Nephron progenitor cell (in vitro differentiated cells): ENCODE measurements at regions not wholly inside any gene's neighbourhood (a gene's known extent, or its start where the extent isn't known, plus 50 kb on each side); places are given as distances from the start of the nearest gene placed in this dataset.

Experiments
- DNase-seq: peaks from one replicate; pipeline ENCODE4 v3.0.0; 2021
- H3K27ac Mint-ChIP-seq: 2 replicates; pipeline ENCODE4 v1.8.0; 2021; ENCODE audit warnings: mild to moderate bottlenecking, moderate library complexity, mixed read lengths
- H3K27me3 Mint-ChIP-seq: 2 replicates; pipeline ENCODE4 v1.8.0; 2021; ENCODE audit warnings: mild to moderate bottlenecking, low read depth, mixed read lengths; ENCODE audit not compliant: poor library complexity
- H3K36me3 Mint-ChIP-seq: 2 replicates; pipeline ENCODE4 v1.8.0; 2021; ENCODE audit warnings: low read depth, mixed read lengths
- H3K4me1 Mint-ChIP-seq: 2 replicates; pipeline ENCODE4 v1.8.0; 2021; ENCODE audit warnings: mixed read lengths
- H3K4me3 Mint-ChIP-seq: 2 replicates; pipeline ENCODE4 v1.8.0; 2021; ENCODE audit warnings: mild to moderate bottlenecking, moderate library complexity, mixed read lengths
- H3K9me3 Mint-ChIP-seq: 2 replicates; pipeline ENCODE4 v1.8.0; 2021; ENCODE audit warnings: mild to moderate bottlenecking, moderate library complexity, mixed read lengths
- TF ChIP-seq, protein P1 (sequence below): fragments of 200-600 bp; sonication (generic); IDR thresholded peaks from 2 replicates; pipeline ENCODE4 v1.5.0; 2021; ENCODE audit warnings: antibody characterized with exemption

DNA sequence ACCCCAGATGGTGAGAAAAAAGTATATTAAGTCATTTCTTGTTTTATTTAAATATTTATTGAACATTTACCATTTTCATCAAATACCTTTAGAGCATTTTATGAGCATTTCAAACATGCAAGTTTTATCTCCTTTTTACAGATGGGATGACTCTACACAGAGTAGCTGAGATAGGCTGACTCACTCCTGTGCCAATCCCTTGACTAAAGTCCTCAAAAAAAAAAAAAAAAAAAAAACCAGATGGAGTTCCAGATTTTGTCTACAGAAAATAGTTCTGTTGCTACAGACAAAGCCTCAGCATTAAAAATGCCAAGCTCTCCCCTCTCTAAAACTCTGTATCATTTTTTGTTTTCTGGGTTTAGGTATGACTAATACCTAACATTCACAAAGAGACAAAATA lies 303.0 kb upstream of the PLD5 start:
- DNase-seq = no peak
- TF ChIP-seq, protein P1, sequence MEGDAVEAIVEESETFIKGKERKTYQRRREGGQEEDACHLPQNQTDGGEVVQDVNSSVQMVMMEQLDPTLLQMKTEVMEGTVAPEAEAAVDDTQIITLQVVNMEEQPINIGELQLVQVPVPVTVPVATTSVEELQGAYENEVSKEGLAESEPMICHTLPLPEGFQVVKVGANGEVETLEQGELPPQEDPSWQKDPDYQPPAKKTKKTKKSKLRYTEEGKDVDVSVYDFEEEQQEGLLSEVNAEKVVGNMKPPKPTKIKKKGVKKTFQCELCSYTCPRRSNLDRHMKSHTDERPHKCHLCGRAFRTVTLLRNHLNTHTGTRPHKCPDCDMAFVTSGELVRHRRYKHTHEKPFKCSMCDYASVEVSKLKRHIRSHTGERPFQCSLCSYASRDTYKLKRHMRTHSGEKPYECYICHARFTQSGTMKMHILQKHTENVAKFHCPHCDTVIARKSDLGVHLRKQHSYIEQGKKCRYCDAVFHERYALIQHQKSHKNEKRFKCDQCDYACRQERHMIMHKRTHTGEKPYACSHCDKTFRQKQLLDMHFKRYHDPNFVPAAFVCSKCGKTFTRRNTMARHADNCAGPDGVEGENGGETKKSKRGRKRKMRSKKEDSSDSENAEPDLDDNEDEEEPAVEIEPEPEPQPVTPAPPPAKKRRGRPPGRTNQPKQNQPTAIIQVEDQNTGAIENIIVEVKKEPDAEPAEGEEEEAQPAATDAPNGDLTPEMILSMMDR = no peak
- no peaks in the 10 kb centered on the region for H3K36me3 Mint-ChIP-seq
- peaks cover 11% of the 10 kb centered on the region for H3K27me3 Mint-ChIP-seq
- no peaks in the 10 kb centered on the region for H3K9me3 Mint-ChIP-seq
- no peak overlapping the region for H3K4me3 Mint-ChIP-seq
- no peak overlapping the region for H3K27ac Mint-ChIP-seq
- H3K4me1 Mint-ChIP-seq = no peaks in the 10 kb centered on the region

DNA sequence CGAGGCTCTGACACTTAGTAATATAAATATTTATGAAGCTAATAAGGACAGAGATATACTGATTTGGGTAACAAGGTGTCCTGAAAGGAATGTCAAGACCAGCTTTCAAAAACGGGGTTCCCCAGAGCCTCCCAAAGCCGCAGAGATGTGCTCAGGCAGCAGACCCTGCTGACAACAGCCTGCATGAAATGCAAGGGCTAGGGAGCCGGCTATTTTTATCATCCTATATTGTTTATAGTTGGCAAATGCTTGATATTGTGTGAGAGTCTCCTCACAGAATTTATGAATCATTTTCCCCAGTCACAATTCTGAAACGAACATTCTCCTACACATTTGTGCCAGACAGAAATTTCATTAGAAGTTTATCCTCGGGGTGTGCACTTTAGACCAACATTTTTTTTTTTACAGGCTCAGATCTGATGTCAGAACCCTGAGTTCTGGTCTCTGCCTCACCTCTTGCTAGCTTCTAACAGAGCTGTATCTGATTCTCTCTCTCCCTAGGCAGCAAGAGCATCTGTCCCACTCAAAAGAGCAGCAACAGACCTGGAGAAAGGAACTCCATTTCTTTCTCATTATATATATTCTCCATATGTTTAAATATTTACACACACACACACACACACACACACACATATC lies 302.3 kb upstream of the PLD5 start:
- H3K36me3 Mint-ChIP-seq = no peaks in the 10 kb centered on the region
- peaks cover 11% of the 10 kb centered on the region for H3K27me3 Mint-ChIP-seq
- no peak overlapping the region for H3K4me3 Mint-ChIP-seq
- TF ChIP-seq, protein P1 = no peak
- H3K4me1 Mint-ChIP-seq = no peaks in the 10 kb centered on the region
- no peaks in the 10 kb centered on the region for H3K9me3 Mint-ChIP-seq
- no peak overlapping the region for H3K27ac Mint-ChIP-seq
- DNase-seq = no peak

DNA sequence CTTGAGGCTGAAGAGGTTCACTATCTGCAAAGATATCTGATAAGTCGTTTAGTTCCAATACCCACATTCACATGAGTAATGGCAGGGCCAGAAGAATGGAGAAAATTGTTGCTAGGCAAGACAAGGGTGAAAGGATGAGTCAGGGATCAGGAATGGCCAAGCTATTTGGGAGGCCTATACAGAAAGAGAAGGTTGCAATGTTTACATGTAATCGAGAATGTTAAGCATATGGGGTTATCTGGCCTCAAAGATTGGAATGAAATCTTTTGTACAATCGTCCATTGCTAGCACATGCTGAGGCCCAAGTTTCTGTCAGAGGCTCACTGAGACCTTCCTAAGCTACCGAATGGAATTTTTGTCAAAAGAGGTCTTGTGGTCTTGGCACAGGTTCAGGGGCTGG lies 299.9 kb upstream of the PLD5 start:
- H3K27ac Mint-ChIP-seq = no peak overlapping the region

DNA sequence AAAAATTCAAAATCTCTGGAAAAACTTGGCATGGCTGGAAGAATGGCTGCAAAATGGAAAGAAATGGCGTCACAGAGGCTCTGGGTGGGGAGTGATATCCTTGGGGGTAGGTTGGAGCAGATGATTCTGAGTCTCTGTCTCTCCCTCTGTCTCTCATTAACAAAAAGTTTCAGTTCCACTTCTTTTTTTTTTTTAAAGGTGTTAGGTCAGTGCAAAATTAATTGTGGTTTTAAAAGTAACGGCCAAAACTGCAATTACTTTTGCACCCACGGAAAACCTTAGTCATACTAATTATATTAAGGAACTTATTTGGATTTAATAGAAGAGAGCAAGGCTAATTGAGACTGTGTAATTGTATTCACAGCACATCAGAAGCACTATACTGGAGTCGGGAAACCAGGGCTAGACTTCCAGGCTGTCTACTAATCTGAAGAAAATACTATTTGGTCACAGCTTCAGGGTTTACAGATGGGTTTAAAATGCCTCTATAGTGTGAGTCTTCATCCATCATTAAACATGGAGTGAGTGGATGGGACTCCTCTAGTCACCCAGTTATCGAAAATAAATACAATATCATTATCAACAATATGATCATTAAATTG lies 289.1 kb upstream of the PLD5 start:
- Mint-ChIP-seq H3K4me1 (no peaks in the 10 kb centered on the region), H3K27ac (no peak overlapping the region), H3K4me3 (no peak overlapping the region), H3K27me3 (peaks cover 4% of the 10 kb centered on the region), H3K36me3 (no peaks in the 10 kb centered on the region), H3K9me3 (peaks cover 4% of the 10 kb centered on the region)
- TF ChIP-seq, protein P1 = no peak
- no peak for DNase-seq

More for the DNA sequence above, 299.9 kb upstream of the PLD5 start:
- peaks cover 8% of the 10 kb centered on the region for H3K27me3 Mint-ChIP-seq
- no peak for DNase-seq
- no peaks in the 10 kb centered on the region for H3K36me3 Mint-ChIP-seq
- no peaks in the 10 kb centered on the region for H3K9me3 Mint-ChIP-seq
- TF ChIP-seq, protein P1 = no peak
- no peaks in the 10 kb centered on the region for H3K4me1 Mint-ChIP-seq
- H3K4me3 Mint-ChIP-seq = no peak overlapping the region

DNA sequence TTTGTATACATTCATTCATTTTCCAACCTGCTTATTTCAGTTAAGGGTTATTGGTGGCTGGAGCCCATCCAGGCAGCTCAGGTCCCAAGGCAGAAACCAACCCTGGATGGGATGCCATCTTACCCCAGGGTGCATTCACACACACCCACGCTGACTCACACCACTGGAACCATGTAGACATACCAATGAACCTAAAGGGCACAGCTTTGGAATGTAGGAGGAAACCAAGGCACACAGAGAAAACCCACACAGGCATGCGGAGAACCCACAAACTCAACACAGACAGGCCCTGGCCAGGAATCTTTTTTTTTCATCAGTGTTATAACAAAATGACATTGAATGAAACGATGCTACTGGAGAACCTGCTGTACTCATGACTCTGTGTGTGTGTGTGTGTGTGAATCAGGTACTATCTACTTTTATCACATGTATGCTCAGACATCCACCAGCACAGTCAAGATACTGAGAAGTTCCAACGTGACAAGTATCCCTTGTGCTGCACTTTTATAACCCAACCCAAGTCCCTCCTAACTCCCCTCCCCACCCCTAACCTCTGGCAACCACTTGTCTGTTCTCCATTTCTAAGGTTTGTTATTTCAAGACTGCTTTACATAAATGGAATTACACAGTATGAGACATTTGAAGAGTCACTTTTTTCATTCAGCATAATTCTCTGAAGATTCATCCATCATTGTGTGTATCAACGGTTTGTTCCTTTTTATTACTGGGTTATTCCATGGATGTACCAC lies 286.8 kb upstream of the PLD5 start:
- TF ChIP-seq, protein P1 = no peak
- Mint-ChIP-seq H3K27me3 (peaks cover 4% of the 10 kb centered on the region), H3K4me3 (no peak overlapping the region), H3K36me3 (no peaks in the 10 kb centered on the region), H3K9me3 (peaks cover 4% of the 10 kb centered on the region), H3K27ac (no peak overlapping the region), H3K4me1 (no peaks in the 10 kb centered on the region)
- DNase-seq = no peak
